RPMI7951 (cell line): ENCODE measurements at regions not wholly inside any gene's neighbourhood (a gene's known extent, or its start where the extent isn't known, plus 50 kb on each side); places are given as distances from the start of the nearest gene placed in this dataset.

ENCODE experiments used
- DNase-seq: peaks from one replicate; pipeline ENCODE4 v3.0.0-alpha.2; 2012; ENCODE audit warnings: low read depth

- DNase-seq = no peak
Observed at GRCh38 chr19:28936001-28936400, 276.9 kb downstream of the UQCRFS1 start.

GRCh38 chr19:28934631-28935030 is 278.3 kb downstream of the UQCRFS1 start:
- DNase-seq = no peak

DNA sequence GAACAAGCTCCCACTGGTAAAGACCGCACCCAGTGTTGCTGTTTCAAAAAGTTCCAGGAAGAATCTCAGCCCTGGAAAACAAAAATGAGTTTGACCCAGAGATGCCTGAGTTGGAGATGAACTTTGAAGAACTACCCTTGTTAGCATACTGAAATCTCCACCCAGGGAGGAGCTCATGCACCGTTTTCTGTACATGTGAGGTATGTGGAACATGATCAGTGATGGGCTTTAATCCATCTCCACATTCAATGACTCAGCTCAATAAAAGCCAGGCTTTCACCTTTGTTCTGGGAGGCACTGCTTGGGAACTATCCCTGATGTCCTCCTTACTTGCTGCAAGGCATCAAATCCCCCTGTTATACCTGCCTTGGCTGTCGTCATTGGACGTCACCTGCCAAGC is 279.9 kb downstream of the UQCRFS1 start:
- no peak for DNase-seq

GRCh38 chr19:28932446-28932845 is 280.5 kb downstream of the UQCRFS1 start:
- no peak for DNase-seq

GRCh38 chr19:28929006-28929405 is 283.9 kb downstream of the UQCRFS1 start:
- DNase-seq = no peak

GRCh38 chr19:28927456-28927855 is 285.5 kb downstream of the UQCRFS1 start:
- DNase-seq = no peak

- no peak for DNase-seq
Observed at GRCh38 chr19:28920269-28921066, 292.5 kb downstream of the UQCRFS1 start.

DNA sequence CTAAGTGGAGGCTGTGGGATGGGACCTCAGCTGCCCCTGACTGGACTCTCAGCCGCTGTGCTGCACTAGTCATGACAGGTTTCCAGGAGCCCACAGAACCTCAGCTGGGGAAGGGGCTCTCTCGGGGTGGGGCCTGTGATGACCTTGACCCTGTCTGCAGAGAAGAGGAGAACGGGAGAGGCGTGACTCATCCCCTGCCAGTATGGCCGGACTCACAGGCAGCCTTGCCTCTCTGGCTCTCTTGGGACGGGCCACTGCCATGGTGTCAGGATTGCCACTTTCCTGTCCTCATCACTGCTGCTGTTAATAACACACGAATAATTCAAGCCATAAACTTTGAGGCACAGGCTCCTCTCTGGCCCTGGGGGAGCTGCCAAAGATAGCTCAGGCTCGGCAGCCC is 295.3 kb downstream of the UQCRFS1 start:
- no peak for DNase-seq

DNA sequence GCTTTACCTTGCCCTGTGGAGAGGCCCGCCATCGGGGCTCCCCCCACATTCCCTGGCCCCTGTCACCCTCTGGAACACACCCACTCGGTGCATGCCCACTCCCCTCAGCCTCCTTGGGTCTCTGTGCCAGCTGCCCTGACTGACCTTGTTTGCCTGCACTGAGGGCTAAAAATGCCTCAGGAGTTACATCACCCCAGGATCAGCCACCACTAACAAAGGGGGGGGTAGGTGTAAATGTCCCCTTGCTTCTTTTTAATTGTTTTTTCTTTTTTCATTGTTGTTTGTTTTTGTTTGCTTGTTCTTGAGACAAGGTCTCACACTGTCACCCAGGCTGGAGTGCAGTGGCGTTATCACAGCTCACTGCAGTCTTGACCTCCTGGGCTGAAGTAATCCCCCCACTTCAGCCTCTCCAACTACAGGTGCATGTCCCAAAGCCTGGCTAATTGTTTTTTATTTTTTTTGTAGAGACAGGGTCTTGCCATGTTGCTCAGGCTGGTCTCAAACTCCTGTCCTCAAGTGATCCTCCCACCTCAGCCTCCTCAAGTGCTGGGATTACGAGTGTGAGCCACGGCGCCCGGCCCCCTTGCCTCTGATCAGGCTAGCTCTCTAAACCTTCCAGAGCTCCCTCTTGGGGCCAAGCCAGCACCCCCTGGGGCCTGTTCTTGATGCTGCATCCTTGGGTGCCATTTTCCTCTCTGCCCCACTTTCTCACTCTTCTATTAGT is 297.1 kb downstream of the UQCRFS1 start:
- no peak for DNase-seq

- no peak for DNase-seq
Observed at GRCh38 chr19:28915202-28915601, 297.7 kb downstream of the UQCRFS1 start.

- no peak for DNase-seq
Observed at GRCh38 chr19:28914173-28914572, 298.8 kb downstream of the UQCRFS1 start.

GRCh38 chr19:28913626-28914025 is 299.3 kb downstream of the UQCRFS1 start:
- DNase-seq = no peak

- DNase-seq = no peak
Observed at GRCh38 chr19:28908941-28909340, 304.0 kb downstream of the UQCRFS1 start.

DNA sequence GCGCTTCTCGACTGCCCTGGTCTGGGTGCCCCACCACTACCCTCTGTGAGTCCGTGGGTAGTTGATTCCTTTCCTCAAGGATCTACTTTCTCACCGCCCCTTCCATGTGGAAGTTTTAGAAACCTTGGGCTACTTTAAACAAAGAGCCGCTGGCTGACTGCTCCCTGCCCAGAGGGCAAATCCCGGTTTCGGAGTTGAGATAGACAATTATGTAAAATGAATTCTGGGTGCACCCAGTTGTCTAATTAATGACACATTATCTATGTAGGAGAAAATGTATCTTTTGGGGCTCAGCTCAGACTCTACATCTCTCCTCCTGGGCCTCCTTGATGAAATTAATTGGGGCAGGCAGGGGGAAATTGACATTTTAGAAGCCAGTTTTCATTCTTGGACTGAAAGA is 305.4 kb downstream of the UQCRFS1 start:
- no peak for DNase-seq

DNA sequence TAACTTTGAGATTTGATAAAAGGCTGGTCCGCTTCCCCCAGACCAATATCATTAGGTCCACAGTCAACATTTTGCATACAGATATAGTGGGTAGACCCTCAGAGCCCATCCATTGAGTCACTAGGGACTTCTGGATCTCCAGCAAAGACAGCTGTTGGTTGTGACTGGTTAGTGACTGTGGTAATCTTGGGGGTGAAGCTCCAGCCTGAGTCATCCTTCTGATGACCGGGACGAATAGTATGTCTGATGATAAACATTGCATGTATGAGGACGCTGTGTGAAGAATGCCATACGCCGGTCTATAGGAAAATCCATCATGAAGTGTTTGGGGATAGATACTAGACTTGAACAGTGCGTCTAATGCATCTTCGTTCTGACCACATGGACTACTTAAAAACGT is 307.0 kb downstream of the UQCRFS1 start:
- DNase-seq = no peak

DNA sequence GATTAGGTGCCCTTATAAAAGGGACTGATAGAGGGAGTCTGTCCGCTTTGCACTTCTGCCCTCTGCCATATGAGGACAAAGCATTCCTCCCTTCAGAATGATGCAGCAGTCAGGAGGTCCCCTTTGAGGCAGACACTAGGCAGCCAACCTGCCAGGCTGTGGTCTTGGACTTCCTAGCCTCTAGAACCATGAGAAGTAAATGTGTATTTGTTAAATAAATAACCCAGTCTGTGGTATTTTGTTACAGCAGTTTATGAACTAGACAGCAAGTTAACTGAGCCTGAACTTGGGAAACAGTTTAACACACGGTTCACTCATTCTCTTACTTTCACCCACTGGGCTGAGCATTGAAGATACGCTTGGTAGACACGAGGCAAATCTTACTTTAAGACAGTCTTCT is 313.2 kb downstream of the UQCRFS1 start:
- DNase-seq = no peak

DNA sequence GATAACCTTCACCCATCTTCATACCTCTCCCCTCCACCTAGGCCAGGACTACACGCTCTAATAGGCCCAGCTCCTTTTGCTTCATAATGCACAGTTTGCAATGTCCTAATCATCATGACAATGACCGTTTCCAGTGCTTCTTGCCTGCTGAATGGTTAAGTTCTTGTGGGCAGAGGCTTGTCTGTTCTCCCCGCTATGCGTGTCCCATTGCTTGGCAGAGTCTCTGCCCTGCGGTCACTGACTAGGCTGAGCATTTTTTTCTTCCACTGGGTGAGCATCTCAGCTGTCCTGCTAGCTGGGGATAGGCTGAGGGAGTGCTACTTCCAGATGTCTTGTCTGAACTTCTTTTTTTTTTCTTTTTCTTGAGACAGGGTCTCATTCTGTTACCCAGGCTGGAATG is 314.7 kb downstream of the UQCRFS1 start:
- no peak for DNase-seq

- DNase-seq = no peak
Observed at GRCh38 chr19:28889941-28890670, 322.8 kb downstream of the UQCRFS1 start.

- DNase-seq = no peak
Observed at GRCh38 chr19:28887920-28888618, 324.9 kb downstream of the UQCRFS1 start.

- DNase-seq = no peak
Observed at GRCh38 chr19:28886708-28887107, 326.2 kb downstream of the UQCRFS1 start.

GRCh38 chr19:28885965-28886364 is 327.0 kb downstream of the UQCRFS1 start:
- no peak for DNase-seq
